ENCODE measurements at regions not wholly inside any gene's neighbourhood (a gene's known extent, or its start where the extent isn't known, plus 50 kb on each side); places are given as distances from the start of the nearest gene placed in this dataset.

GRCh38 chr2:191552066-191552465 lies 125.9 kb upstream of the NABP1 start:
- no peaks in the 10 kb centered on the region for H3K79me2 ChIP-seq (ENCODE audit: control insufficient read depth, insufficient read depth, low read length)
- no peaks in the 10 kb centered on the region for H4K20me1 ChIP-seq (replicated peaks; ENCODE audit: control insufficient read depth, extremely low read depth, insufficient read depth, low read length)
- POLR2A ChIA-PET: no interaction called here
- no peak for TF ChIP-seq CTCF (IDR thresholded peaks at IDR 0.05; ENCODE audit: extremely low read depth in 1 of 2, insufficient read depth in 1 of 2, low read depth in 1 of 2, low read length in 2 of 2)
- no peak for TF ChIP-seq MAX (IDR thresholded peaks at IDR 0.05; ENCODE audit: insufficient read depth, insufficient read length)
- no peak for TF ChIP-seq GATA2 (IDR thresholded peaks at IDR 0.05; ENCODE audit: insufficient read depth, insufficient read length, low read depth, low read length)
- TF ChIP-seq FOS (IDR thresholded peaks at IDR 0.05; ENCODE audit: borderline replicate concordance, insufficient read depth, low read length): no peak
- TF ChIP-seq POLR2AphosphoS5 (IDR thresholded peaks at IDR 0.05; ENCODE audit: insufficient read depth, low read depth, low read length): no peak
- no peak for TF ChIP-seq JUN (IDR thresholded peaks at IDR 0.05; ENCODE audit: borderline replicate concordance, insufficient read depth, insufficient read length, low read depth)
- TF ChIP-seq EZH2 (IDR thresholded peaks at IDR 0.05; ENCODE audit: borderline replicate concordance, low read depth, low read length, severe bottlenecking): no peak
- no peak for TF ChIP-seq POLR2A (IDR thresholded peaks at IDR 0.05; ENCODE audit: low read depth, low read length)
- TF ChIP-seq MYC (IDR thresholded peaks at IDR 0.05; ENCODE audit: low read depth, low read length): no peak
- CTCF ChIA-PET: interaction anchor here (0.8 to 4.9 kb wide), 6 partner anchors 12 to 611 kb away, joined by 3 to 32 read pairs (median 5); no protein-coding TSS in a partner anchor
- no peaks in the 10 kb centered on the region for H3K9me3 ChIP-seq (replicated peaks; ENCODE audit: control insufficient read depth, insufficient read depth, low read length)
- no peak overlapping the region for H3K4me2 ChIP-seq (ENCODE audit: insufficient read depth, low read length)
- H2AFZ ChIP-seq (ENCODE audit: low read depth, low read length): no peak overlapping the region
- H3K4me3 ChIP-seq (replicated peaks in 1 of 3; ENCODE audit: insufficient read depth in 1 of 3, low read depth in 1 of 3, low read length in 3 of 3): no peak overlapping the region
- no peaks in the 10 kb centered on the region for H3K9me1 ChIP-seq (replicated peaks; ENCODE audit: control insufficient read depth, extremely low read depth, insufficient read depth, low read length)
- no peak overlapping the region for H3K27ac ChIP-seq (ENCODE audit: insufficient read depth, low read depth, low read length)
- dilution Hi-C loops (cut with MboI; ENCODE audit: extremely low pct_ligation_motif_present, low sequenced_read_pairs) (loop anchor here (25.0 kb wide), 1 partner anchor 160 kb away; no protein-coding TSS in a partner anchor), intact Hi-C loops (cut with micrococcal nuclease) (loop anchor here (10.0 kb wide), 1 partner anchor 643 kb away; the partner anchor contains the start of gene TMEFF2)
- H3K27me3 ChIP-seq (ENCODE audit: control insufficient read depth in 2 of 2, insufficient read depth in 2 of 2, low read length in 2 of 2): peaks cover 3 to 7% of the 10 kb centered on the region in 2 experiments
- no peaks in the 10 kb centered on the region for H3K36me3 ChIP-seq (ENCODE audit: control insufficient read depth in 2 of 2, extremely low read depth in 1 of 2, insufficient read depth in 2 of 2, low read length in 2 of 2)
- peaks cover 8% of the 10 kb centered on the region for H3K4me1 ChIP-seq (ENCODE audit: control insufficient read depth, extremely low read depth, insufficient read depth, low read length)
- FAIRE-seq (no peak), DNase-seq (ENCODE audit: low read depth, low spot score) (peak; percentile 16)
- H3K9ac ChIP-seq (replicated peaks; ENCODE audit: extremely low read depth, insufficient read depth, low read length): no peak overlapping the region
- BruUV-seq (replicated peaks): no TSS peak

All from endothelial cell of umbilical vein (primary cell).